HG03045 (cell line): ENCODE measurements at regions not wholly inside any gene's neighbourhood (a gene's known extent, or its start where the extent isn't known, plus 50 kb on each side); places are given as distances from the start of the nearest gene placed in this dataset.
"Not testable (repeated sequence)": the region's sequence is repeated elsewhere in the genome, so short reads cannot be mapped to it uniquely, and the experiment has no call there.

Experiments used
- ATAC-seq: cut with Tn5 transposase; IDR thresholded peaks from one replicate; pipeline ENCODE4 v1.9.1; 2021; ENCODE audit warnings: mild to moderate bottlenecking, moderate library complexity; ENCODE audit not compliant: unreplicated experiment

DNA sequence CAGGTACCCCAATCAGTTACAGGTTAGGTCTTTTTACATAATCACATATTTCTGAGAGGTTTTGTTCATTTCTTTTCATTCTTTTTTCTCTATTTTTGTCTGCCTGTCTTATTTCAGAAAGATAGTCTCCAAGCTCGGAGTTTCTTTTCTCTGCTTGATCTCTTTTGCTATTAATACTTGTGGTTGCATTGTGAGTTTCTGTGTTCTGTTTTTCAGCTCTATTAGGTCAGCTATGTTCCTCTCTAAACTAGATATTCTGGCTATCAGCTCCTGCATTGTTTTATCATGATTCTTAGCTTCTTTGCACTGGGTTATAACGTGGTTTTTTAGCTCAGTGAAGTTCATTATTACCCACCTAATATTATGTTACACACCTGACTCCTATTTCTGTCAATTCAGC lies 914.1 kb downstream of the TRHDE start:
- ATAC-seq: no peak

DNA sequence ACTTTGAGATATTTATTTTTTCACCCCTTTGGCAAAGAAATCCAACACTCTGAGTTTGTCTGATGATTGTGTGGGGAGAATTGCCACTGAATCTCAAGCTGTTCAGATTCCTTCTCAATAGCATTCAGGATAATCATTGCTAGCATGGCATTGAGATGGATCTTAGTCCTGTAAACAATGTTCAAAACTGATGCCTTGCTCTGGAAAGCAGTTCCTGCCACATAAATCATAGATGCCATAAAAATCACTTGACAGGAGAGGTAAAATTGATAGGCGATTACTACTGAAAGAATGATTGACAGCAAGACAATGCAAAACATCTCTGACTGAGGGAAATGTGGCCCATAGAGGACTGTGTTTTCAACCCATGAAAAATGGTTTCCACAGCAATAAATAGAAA lies 915.6 kb downstream of the TRHDE start:
- no peak for ATAC-seq

DNA sequence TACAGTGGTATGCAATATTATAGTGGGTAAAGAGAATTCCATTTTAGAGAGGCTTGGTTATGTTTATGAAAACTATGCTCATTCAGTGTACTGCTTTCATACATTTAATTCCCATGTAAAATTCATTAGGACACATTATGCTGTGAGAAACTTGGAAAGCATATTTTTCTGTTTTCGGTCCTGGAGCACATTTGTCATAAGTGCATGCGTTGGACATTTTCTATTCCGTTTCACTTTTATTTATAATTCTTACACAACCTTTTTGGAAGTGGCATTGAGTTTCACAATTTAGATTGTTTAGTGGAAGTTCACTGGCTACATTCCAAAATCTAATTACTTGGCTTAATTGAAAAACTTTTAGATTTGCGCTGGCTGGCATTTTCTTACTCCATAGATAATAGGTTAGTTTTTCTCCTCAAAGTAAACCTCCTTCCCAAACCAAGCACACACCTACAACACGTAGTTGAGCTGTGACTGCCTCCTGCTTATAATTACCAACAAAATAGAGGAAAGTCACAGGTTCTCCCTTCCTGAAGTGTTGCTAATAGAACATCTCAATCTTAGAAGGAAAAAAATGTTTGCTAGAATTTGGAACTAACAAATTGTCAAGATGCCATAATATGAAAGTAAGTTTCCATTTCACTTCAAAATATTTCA lies 938.5 kb downstream of the TRHDE start:
- ATAC-seq: no peak

DNA sequence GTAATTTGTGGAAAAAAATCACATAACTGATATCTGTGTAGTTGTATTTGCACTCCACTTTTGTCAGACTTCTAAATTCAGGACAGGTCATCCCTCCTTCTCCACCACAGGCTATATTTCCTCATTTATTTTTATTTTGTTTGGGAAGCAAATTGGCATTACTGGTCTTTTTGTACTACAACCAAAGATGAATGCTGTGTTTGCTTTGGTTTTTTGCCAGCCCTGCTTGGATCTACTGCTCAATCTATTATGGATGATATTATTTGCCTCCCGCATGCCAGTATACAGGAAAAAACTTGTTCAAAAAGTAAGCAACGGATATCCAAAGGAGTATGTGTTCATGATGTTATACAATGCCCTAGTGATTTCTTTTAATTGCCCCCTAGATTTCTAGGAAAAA lies 948.8 kb downstream of the TRHDE start:
- no peak for ATAC-seq

DNA sequence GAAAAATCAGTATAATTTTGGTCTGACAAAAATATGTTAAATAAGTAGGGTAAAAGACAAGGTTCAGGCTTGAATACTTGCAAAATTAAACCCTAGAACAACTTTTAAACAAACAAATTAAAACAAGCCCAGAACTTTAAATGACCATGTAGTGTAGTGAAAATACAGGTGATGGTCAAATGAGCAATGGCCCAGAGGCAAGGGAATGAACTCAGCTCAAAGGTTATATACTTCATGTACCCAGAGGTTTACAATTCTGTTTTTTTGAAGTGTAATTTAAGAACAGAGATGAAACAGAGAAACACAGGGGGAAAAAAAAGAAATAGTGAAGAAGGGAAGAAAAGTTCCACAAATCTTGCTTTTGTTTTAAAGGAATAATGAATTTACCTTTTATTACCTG lies 949.2 kb downstream of the TRHDE start:
- no peak for ATAC-seq

DNA sequence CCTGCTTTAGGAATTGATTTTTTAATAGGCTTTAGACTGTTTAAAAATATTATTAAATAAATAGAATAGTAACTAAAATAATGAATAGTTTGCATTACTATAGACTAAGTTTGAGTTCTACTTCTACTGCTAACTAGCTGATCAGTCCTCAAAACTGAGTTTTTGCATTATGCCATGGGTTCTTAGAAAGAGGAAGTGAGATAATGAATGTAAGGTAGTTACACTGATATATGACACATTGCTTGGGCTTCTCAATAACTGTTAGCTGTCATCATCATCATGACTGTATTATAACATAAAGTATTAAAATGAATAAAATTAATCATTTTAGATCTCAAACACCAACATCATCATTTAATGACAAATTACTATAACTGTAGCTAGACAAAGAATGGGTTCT lies 949.7 kb downstream of the TRHDE start:
- no peak for ATAC-seq

DNA sequence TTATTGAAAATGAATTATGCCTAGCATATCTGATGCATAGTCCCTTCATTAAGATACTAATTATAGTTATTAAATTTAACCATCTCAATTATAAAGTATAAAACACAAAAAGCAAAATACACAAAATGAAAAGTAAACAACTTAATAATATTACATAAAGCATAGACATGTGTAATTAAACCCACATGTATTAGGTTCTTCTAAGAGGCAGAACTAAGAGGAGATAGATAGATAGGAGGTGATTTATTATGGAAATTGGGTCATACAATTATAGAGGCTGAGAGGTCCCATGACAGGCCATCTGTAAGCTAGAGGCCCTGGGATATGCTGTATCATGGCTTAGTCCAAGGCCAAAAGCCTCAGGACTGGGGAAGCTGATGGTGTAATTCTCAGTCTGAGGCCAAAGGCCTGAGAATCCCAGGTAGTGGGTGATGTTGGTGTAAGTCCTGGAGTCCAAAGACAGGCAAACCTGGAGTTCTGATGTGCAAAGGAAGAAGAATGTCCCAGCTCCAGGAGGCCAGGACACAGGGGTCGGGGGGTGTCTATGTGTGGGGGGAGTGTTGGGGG lies 953.3 kb downstream of the TRHDE start:
- ATAC-seq: no peak

DNA sequence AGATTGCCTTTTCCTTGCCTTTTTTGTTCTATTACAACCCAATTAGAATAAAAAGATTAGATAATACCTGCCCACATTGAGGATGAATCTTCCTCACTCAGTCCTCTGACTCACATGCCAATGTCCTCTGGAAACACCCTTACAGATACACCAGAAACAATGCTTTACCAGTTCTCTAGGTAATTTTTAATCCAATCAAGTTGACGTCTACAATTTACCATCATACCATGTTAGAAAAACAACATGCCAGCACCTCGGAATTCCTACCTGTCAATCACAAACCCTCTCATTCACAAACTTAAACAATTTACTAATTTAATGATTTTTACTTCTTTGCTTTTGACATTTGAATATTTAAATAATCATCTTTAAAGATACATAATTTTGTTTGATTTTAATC lies 953.8 kb downstream of the TRHDE start:
- no peak for ATAC-seq

DNA sequence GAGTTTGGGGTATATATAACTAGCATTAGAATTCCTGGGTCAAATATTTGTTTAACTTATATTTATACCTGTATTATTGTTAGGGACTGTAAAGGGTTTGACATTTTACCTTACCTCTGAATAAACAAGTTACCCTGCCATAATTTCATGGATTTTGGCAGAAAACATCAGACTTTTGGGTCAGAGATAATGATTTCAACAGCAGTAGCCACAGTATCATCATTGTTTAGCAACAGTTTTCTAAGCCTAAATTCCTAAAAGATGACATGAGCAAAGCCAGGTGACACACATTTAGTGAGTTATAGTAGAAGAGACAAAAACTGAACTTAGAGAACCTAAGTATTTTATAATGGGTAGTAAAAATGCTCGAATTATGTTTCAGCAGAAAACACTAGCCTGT lies 954.4 kb downstream of the TRHDE start:
- no peak for ATAC-seq

DNA sequence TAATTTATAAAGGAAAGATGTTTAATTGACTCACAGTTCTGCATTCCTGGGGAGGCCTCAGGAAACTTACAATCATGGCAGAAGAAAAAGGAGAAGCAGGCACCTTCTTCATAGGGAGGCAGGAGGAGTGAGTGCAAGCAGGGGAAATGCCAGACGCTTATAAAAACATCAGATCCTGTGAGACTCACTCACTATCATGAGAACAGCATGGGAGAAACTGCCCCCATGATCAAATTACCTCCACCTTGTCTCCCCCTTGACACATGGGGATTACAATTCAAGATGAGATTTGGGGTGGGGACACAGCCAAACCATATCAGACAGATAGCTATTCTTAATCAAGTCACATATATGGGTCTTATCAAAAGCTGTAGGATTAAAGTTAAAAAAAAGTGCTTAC lies 956.7 kb downstream of the TRHDE start:
- ATAC-seq: not testable (repeated sequence)

DNA sequence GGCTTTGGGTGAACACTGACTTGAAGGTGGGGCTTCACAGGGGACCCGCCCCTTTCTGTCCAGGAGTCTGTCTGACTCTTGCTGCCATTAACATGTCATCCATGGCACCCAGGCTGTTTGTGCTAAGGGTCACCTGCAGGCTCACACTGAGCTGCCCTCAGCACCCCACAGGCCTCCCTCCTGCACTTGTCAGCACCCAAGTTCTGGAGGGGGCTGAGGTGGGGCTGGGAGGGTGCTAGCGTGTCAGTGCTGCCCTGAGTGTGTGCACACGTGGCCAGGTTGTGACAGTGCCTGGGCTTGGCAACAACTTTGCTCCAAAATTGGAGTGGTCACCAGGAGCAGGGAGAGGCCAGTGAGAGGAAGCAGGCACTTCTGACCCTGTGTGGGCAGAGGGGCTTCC lies 963.2 kb downstream of the TRHDE start:
- no peak for ATAC-seq

DNA sequence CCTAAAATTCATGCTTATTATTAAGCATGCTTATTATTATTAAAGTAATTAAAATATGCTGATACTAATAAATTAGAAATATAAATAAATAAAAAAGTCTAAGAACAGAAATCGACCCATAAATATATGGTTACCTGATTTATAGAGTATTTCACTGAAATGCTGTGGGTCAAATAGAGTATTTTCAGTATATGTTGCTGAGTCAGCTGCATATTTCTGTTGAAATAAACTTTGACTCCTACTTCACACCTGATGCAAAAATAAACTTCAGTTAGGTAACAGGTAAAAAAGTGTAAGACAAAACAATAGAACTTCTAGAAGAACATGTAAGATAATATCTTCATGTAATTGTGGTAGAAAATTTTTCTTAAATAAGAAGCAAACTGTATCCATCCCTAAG lies 967.9 kb downstream of the TRHDE start:
- no peak for ATAC-seq

DNA sequence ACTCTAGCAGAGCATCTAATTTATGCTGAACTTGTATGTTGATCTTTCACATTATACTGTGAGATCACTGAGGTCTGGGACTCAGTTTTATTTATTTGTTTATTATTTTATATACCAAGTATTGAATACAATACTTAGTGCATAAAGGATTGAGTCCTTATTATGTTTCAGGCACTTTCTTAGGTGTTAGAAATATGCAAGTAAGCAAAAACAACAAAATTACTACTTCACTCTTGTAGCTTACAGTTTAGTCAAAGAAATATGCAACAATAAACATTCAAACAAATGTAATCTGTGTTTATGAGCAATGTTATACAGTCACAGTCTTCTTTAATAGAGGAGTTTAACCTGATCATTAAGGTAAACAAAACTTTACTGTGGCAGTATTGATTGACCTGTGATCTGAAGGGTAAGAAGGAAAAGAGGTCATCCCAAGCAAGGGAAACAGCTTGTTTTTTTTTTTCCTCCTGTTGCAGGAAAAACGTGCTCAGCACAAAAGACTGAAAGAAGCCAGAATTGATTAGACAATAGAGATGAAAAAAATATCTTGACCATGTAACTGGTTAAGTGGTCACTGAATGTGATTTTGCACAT lies 990.7 kb downstream of the TRHDE start:
- ATAC-seq: no peak

DNA sequence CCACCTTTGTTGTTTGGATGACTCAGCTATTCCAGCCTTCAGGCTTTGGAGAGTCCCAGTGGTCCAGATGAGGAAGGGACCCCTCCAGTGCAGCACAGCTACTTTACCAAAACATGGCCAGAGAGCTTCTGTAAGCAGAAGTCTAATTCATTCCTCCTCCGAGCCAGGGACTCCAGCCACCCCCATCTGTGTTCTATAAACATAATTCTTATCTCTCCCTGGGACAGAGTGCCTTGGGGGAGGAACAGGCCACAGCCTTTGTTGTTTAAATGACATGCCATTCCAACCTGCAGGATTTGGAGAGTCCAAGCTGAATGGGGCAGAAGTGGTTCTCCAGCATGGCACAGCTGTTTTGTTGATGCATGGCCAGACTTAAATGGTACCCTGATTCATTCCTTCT lies 994.0 kb downstream of the TRHDE start:
- no peak for ATAC-seq

DNA sequence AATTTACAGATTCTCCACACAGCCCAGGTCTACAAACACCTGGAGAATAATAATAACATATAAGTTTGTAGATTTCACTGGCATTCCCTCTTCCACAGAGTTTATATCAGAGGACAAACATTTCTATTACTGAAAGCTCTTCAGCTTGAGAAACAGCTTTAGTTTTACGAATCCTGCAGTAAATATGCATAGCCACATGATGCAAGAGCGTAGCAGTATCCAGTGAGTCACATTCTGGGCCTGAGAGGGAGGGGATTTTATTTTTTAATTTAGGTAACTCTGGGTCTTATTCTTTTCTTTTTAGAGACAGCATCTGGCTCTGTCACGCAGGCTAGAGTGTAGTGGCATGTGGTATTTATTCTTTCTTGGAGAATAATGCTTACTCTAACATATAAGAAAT lies 1002.8 kb downstream of the TRHDE start:
- ATAC-seq: no peak

DNA sequence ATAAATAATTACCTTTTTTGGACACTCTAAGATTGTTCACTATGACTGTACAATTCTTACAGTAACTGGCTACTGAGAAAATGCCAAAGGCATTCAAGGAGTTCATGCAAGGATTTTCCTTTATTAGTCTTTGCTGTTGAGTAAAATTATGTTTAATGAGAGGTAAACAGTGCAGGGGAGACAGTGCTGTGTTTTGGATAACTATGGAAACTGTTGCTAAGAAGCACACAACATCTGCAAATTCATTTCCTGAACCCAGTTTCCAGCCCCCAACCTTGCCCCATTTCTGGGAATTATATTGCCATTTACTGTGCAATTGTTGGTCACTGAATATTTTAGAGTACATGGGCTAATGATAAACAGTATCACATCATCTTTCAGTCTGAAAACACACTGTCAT lies 1005.8 kb downstream of the TRHDE start:
- no peak for ATAC-seq

DNA sequence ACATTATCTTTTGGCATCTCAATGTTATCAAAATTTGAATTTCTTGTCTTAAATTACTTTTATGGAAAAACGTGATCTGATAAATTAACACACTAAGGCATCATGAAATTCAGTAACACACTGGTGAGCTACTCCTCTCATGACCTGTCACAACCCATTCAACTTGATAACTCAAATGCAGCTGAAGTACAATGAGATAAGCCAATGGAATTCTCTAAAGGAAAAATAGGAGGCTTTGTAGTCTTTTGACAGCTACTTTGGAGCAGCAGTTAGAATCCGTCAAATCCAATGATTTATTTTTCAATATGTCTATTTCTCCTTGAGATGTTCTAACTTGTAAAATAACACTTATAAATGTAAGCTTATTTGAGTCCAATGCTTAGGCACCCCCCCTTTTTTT lies 1029.4 kb downstream of the TRHDE start:
- ATAC-seq: no peak

DNA sequence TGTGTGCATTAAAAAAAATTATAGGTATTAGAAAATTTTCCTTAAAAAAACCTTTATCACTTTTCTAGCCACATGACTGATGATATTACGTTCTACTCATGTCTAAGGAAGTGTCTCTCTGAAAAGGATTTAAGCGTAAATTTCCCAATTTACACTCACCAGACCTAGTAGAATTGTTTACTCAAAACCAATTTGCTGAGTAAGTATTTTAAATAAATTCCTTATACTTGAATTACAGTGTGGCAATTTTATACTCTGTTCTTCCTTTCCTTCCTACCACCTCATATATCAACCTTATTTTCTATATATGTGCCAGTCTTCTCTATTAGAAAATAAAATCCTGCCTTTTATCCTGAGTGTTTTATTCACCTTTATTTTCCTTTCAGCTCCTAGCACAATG lies 1035.1 kb downstream of the TRHDE start:
- no peak for ATAC-seq

DNA sequence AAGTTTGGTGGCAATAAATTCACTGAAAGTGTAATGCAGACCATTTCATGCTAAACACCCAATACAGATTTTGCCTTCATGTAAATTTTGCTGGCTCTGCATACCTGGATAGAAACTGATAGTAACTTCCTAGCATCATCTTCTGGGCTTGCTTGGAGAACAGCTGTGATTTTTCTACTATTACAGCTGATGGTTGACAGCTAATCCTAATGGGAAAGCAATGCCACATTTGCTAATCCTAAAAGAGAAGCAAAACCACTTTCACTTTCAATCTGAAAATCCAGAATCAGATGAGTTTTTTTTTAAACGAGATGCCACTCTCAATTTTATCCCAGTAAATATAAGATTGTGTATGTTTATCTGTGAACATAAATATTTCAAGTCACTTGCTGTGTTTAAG lies 1035.9 kb downstream of the TRHDE start:
- ATAC-seq: no peak

DNA sequence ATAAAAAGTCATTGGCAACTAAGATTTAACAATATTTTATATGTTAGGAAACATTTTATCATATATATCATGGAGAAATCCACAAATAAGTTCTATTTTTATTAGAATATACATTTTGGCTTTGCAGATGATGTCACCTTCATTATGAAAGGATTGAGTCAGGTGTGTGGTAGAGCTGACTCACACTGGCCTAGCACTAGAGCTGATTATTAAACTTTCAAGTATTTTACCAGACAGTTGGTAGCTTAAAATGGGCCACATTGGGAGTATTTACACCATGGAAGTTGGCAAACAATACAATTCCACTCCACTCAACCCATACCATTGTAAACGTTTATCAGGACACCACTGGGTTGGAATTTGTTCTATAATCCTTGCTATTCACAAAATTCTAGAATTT lies 1036.6 kb downstream of the TRHDE start:
- ATAC-seq: no peak

DNA sequence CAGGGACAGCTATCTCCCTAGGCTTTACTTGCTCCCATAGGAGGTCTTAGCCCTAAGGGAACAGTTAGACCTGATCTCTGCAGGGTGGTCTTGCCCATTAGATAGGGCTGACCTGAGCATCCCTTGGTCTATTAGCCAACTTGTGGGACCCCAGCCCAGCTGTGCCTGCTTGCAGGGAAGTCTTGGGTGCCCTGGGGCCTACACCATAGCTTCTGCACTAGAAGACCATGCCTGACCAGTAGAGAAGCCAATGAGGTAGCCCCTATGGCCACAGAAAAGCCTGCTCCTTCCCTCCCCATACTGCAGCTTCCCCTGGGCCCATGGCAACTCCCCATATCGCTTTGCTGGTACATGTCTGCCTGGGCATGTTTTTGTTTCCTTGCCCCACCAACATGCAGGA lies 1049.1 kb downstream of the TRHDE start:
- no peak for ATAC-seq

DNA sequence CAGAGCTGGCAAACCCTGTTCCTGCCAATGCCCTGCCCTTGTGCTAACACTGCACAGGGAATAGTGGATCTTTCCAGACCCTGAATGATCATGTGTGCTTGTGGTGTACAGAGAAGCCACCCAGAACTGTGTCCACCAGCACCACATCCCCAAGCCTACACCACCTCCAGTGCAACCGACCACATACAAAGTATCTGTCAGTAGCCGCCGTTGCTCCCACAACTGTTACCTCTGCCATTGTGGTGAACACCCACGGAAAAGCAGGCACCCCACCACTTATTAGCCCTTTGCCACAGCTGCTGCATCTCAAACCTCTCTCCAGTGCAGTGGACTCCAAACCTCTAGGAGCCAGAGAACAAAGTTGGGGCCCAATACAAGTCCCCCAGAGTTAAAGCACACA lies 1049.6 kb downstream of the TRHDE start:
- ATAC-seq: no peak
